PC-3 (cell line): ENCODE measurements at regions not wholly inside any gene's neighbourhood (a gene's known extent, or its start where the extent isn't known, plus 50 kb on each side); places are given as distances from the start of the nearest gene placed in this dataset.

Experiments
- ATAC-seq: fragments of 200-7000 bp; cut with Tn5 transposase; 2 replicates; pipeline ENCODE4 v1.9.1; 2020; ENCODE audit warnings: mild to moderate bottlenecking, moderate library complexity
- BruUV-seq: library from RNA; stranded (reverse); fragments of 400-500 nt; replicated peaks from 2 replicates; lab custom pipeline; 2021; lab: Mats Ljungman, UMichigan
- CTCF ChIA-PET: fragments of 300-600 bp; sonication (Branson Sonifier 250); formaldehyde crosslinking; loops from one replicate; lab custom pipeline; 2022; ENCODE audit warnings: antibody characterized with exemption; lab: Charles Lee
- POLR2A ChIA-PET: fragments of 300-600 bp; sonication (Branson Sonifier 250); formaldehyde crosslinking; loops from one replicate; lab custom pipeline; 2022; ENCODE audit warnings: antibody characterized with exemption; ENCODE audit not compliant: unreplicated experiment; lab: Charles Lee
- DNase-seq: peaks from one replicate; pipeline ENCODE4 v3.0.0-alpha.2; 2015
- H2AFZ ChIP-seq: fragments of 300-600 bp; sonication (generic); 2 replicates; pipeline ENCODE4 v1.6.0; 2016; ENCODE audit warnings: antibody characterized with exemption, low read length
- H3F3A ChIP-seq: fragments of 300-600 bp; sonication (generic); one replicate; pipeline ENCODE4 v1.6.0; 2017; ENCODE audit warnings: antibody characterized with exemption, low read length, control low read depth, mild to moderate bottlenecking; ENCODE audit not compliant: unreplicated experiment
- H3K27ac ChIP-seq: fragments of 300-600 bp; sonication (generic); 2 replicates; pipeline ENCODE4 v1.5.1; 2016; ENCODE audit warnings: mild to moderate bottlenecking, low read length
- H3K27me3 ChIP-seq: fragments of 300-600 bp; sonication (generic); 2 replicates; pipeline ENCODE4 v1.6.1; 2016; ENCODE audit warnings: low read length, mixed read lengths
- H3K36me3 ChIP-seq: fragments of 300-600 bp; sonication (generic); 2 replicates; pipeline ENCODE4 v1.6.1; 2016; ENCODE audit warnings: low read depth, mixed run types, low read length, mixed read lengths
- H3K4me1 ChIP-seq: fragments of 300-600 bp; sonication (generic); 2 replicates; pipeline ENCODE4 v1.5.1; 2016; ENCODE audit warnings: low read length; ENCODE audit not compliant: insufficient read depth
- H3K4me2 ChIP-seq: fragments of 300-600 bp; sonication (generic); 2 replicates; pipeline ENCODE4 v1.6.0; 2016; ENCODE audit warnings: low read length
- H3K4me3 ChIP-seq: fragments of 300-600 bp; sonication (generic); 2 replicates; pipeline ENCODE4 v1.5.1; 2016; ENCODE audit warnings: mild to moderate bottlenecking, low read length, mixed read lengths
- H3K79me2 ChIP-seq: fragments of 300-600 bp; sonication (generic); 2 replicates; pipeline ENCODE4 v1.6.1; 2017; ENCODE audit warnings: low read length, mixed read lengths
- H3K9ac ChIP-seq: fragments of 300-600 bp; sonication (generic); 2 replicates; pipeline ENCODE4 v1.6.0; 2016; ENCODE audit warnings: mild to moderate bottlenecking, low read length
- H3K9me2 ChIP-seq: fragments of 300-600 bp; sonication (generic); replicated peaks from 2 replicates; pipeline ENCODE4 v1.6.1; 2016; ENCODE audit warnings: mixed run types, low read length, mixed read lengths
- H3K9me3 ChIP-seq: fragments of 300-600 bp; sonication (generic); 2 replicates; pipeline ENCODE4 v1.6.1; 2016; ENCODE audit warnings: low read length, mixed read lengths
- H4K20me1 ChIP-seq: fragments of 300-600 bp; sonication (generic); 2 replicates; pipeline ENCODE4 v1.6.1; 2016; ENCODE audit warnings: low read length, mixed read lengths
- CTCF ChIP-seq: fragments of 300-600 bp; sonication (generic); conservative IDR thresholded peaks from 2 replicates; pipeline ENCODE4 v1.5.1; 2017; ENCODE audit warnings: antibody characterized with exemption, low read depth, mild to moderate bottlenecking, low read length
- EZH2 ChIP-seq: fragments of 300-600 bp; sonication (generic); IDR thresholded peaks from one replicate; pipeline ENCODE4 v1.6.1; 2017; ENCODE audit warnings: antibody characterized with exemption, mild to moderate bottlenecking, low read length; ENCODE audit not compliant: unreplicated experiment
- EZH2phosphoT487 ChIP-seq: fragments of 300-600 bp; sonication (generic); IDR thresholded peaks from 2 replicates; pipeline ENCODE4 v1.6.1; 2018; ENCODE audit warnings: mild to moderate bottlenecking, antibody characterized with exemption, low read length, borderline replicate concordance
- intact Hi-C: fragments of 100-400 bp; cut with micrococcal nuclease; formaldehyde crosslinking; loops from 2 replicates; pipeline ENCODE4 v1.9.0; 2023

GRCh38 chr2:66850376-66850775 lies 415.5 kb downstream of the MEIS1 start:
- TF ChIP-seq EZH2 (no peak), EZH2phosphoT487 (no peak), CTCF (no peak)
- CTCF ChIA-PET: no interaction called here
- DNase-seq: no peak
- Histone ChIP-seq H3K36me3 (no peaks in the 10 kb centered on the region), H4K20me1 (no peaks in the 10 kb centered on the region), H3K27me3 (peaks cover 24% of the 10 kb centered on the region), H3K4me1 (no peaks in the 10 kb centered on the region), H3K4me2 (no peak overlapping the region), H3F3A (no peaks in the 10 kb centered on the region), H3K9me3 (no peaks in the 10 kb centered on the region), H3K9ac (no peak overlapping the region), H3K79me2 (no peaks in the 10 kb centered on the region), H3K4me3 (no peak overlapping the region), H2AFZ (no peak overlapping the region), H3K27ac (no peak overlapping the region), H3K9me2 (no peaks in the 10 kb centered on the region)
- POLR2A ChIA-PET: no interaction called here
- intact Hi-C loops: no loop called here
- no TSS peak for BruUV-seq
- ATAC-seq: no peak

- Histone ChIP-seq H3K27me3 (peaks cover 24% of the 10 kb centered on the region), H3K27ac (no peak overlapping the region), H3K4me3 (no peak overlapping the region), H4K20me1 (no peaks in the 10 kb centered on the region), H3K9me2 (no peaks in the 10 kb centered on the region), H3F3A (no peaks in the 10 kb centered on the region), H3K36me3 (no peaks in the 10 kb centered on the region), H3K79me2 (no peaks in the 10 kb centered on the region), H3K9me3 (no peaks in the 10 kb centered on the region), H3K4me1 (no peaks in the 10 kb centered on the region), H2AFZ (no peak overlapping the region), H3K9ac (no peak overlapping the region), H3K4me2 (no peak overlapping the region)
- TF ChIP-seq EZH2phosphoT487: no peak
- no peak for TF ChIP-seq EZH2
- no peak for TF ChIP-seq CTCF
- CTCF ChIA-PET: no interaction called here
- DNase-seq (peak; percentile 18), ATAC-seq (no peak)
- no TSS peak for BruUV-seq
- intact Hi-C loops: no loop called here
- POLR2A ChIA-PET: no interaction called here
These were observed 416.5 kb downstream of the MEIS1 start for GRCh38 chr2:66851449-66851872.

DNA sequence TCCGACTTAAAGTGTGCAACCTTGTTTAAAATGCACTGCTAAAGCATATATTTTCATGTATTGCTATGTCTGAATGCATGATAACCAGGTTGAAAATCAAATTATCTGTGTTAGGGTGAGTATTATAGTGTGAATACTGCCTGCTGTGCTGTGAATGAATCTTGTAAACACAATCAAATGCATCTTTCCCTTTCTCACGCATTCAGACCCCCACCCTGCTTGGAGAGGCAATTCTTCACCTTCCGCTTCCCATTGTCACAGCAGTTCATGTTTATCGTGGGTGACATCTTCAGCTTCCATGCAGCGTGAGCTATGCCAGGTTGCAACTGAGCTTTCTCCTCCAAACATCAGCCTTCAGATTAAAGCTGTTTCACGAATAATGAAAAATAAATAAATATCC lies 418.0 kb downstream of the MEIS1 start:
- no TSS peak for BruUV-seq
- Histone ChIP-seq H3K9me2 (no peaks in the 10 kb centered on the region), H3K4me1 (no peaks in the 10 kb centered on the region), H3K9me3 (no peaks in the 10 kb centered on the region), H3K27me3 (peaks cover 24% of the 10 kb centered on the region), H3K4me3 (no peak overlapping the region), H3K79me2 (no peaks in the 10 kb centered on the region), H2AFZ (no peak overlapping the region), H3K36me3 (no peaks in the 10 kb centered on the region), H3K4me2 (no peak overlapping the region), H3K27ac (no peak overlapping the region), H3F3A (no peaks in the 10 kb centered on the region), H3K9ac (no peak overlapping the region), H4K20me1 (no peaks in the 10 kb centered on the region)
- ATAC-seq: no peak
- no peak for DNase-seq
- intact Hi-C loops: no loop called here
- CTCF ChIA-PET: no interaction called here
- TF ChIP-seq EZH2 (no peak), CTCF (no peak), EZH2phosphoT487 (no peak)
- POLR2A ChIA-PET: no interaction called here
